HG03469 (cell line): ENCODE measurements at regions not wholly inside any gene's neighbourhood (a gene's known extent, or its start where the extent isn't known, plus 50 kb on each side); places are given as distances from the start of the nearest gene placed in this dataset.
A peak's percentile ranks its signal among the peaks of the same experiment; 100 is the strongest.
"Not testable (repeated sequence)": the region's sequence is repeated elsewhere in the genome, so short reads cannot be mapped to it uniquely, and the experiment has no call there.

Experiments
- ATAC-seq: cut with Tn5 transposase; IDR thresholded peaks from one replicate; pipeline ENCODE4 v1.9.1; 2021; ENCODE audit warnings: mild to moderate bottlenecking, moderate library complexity, moderate number of reproducible peaks; ENCODE audit not compliant: unreplicated experiment

GRCh38 chr5:124956471-124957029, 210.1 kb upstream of the ZNF608 start:
- ATAC-seq: no peak

DNA sequence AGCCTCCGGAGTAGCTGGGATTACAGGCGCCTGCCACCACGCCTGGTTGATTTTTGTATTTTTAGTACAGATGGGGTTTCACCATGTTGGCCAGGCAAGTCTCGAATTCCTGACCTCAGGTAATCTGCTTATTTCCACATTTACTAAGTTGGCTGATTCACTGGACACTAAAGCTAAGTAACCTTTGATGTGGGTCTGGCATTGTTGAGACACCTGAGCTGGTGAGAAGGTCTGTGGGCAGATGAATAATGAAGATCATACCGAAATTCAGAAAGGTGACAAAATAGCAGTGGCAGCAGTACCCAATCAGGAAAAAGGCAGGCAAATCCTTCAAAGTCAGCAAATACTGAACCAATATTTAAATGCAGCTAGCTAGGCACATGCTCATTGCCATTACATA, 210.6 kb upstream of the ZNF608 start:
- no peak for ATAC-seq

- no peak for ATAC-seq
Observed at GRCh38 chr5:124960266-124960665, 213.8 kb upstream of the ZNF608 start.

DNA sequence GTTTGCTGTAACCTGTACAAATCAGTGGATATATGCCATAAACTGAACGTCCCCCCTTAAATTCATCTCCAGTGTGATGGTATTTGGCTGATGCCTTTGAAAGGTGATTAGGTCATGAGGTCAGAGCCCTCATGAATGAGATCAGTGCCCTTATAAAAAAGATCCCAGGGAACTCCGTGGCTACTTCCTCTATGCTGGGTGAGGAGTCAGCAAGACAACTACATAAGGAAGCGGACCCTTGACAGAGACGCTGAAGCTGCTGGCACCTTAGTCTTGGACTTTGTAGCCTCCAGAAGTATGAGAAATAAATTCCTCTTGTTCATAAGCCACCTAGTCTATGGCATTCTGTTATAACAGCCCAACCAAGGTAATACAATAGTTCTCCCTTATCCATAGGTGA, 215.1 kb upstream of the ZNF608 start:
- ATAC-seq: no peak

DNA sequence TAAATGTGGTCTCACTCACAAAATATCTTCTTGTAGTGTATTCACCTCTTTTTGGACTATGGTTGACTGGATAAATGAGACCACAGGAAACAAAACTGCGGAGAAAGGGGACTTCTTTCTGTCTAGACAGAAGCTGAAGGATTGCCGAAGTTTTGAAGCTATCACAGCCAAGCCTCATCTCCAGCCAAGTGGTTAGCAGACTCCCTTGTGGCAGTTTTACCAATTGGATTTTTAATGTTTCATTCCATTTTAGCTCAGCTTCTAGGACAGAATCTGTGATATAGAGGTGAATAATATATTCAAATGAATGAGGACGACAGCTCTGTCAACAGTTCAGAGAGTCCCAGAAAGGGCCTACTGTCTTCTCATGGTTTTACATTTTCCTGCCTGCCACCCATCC, 215.7 kb upstream of the ZNF608 start:
- no peak for ATAC-seq

DNA sequence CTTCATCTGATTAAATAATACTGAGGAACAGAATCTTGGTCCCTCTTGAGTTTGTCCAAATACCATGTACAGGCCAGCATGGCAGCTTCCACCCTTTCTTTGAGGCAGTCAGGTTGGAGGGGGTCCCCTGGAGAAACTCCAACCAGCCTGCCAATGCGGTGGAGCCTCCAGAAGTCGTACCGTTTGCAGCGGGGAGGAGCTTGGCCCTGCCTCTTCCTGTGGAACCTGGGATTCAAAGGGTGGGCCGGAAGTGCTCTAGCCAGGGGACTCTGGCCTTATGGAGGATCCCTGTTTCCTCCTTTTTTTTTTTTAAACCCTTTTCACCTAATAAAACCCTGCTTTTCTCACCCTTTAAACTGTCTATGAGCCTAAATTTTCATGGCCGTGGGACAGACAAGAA, 216.3 kb upstream of the ZNF608 start:
- no peak for ATAC-seq

GRCh38 chr5:124963236-124963919, 216.9 kb upstream of the ZNF608 start:
- ATAC-seq: no peak

- not testable (repeated sequence) for ATAC-seq
Observed at GRCh38 chr5:124966741-124967140, 220.3 kb upstream of the ZNF608 start.

DNA sequence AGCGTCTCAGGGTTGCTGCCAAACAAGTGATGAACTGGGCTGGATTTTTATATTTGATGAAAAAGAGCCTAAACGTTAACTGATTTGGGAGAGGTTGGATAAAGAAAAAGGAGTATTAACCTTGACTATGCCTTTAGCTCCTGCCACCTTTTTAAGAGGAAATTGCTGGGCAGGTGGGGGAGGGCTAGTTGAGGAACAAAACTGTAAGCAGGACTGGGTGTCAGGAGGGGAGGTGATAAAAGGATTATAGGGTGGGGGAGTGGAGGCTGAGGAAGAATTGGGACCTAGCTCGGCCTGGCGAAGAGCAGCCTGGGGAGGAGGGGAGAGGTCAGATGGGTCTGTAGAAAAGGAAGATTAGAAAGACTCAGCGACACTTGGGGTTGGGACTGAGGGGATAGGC, 223.9 kb upstream of the ZNF608 start:
- not testable (repeated sequence) for ATAC-seq

DNA sequence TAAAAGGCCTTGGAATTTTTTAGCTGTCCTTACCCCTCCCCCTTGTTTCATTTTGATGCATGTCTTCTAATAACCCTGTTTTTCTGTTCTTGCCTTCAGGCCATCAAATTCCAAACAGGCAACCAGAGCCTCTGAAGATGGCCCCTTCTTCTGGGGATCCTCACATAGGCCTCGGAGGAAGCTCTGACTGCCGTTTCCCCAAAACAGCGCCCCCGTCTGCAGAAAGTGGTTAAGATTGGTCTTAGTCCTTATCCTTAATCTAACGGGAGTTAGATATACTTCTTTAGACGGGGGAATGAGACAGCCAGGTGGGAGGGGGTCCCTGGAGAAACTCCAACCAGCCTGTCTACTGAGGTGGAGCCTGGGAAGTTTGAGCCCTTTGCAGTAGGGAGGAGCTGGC, 226.3 kb upstream of the ZNF608 start:
- ATAC-seq: no peak

GRCh38 chr5:124973661-124974060, 227.2 kb upstream of the ZNF608 start:
- ATAC-seq: no peak

- no peak for ATAC-seq
Observed at GRCh38 chr5:124976086-124976485, 229.6 kb upstream of the ZNF608 start.

DNA sequence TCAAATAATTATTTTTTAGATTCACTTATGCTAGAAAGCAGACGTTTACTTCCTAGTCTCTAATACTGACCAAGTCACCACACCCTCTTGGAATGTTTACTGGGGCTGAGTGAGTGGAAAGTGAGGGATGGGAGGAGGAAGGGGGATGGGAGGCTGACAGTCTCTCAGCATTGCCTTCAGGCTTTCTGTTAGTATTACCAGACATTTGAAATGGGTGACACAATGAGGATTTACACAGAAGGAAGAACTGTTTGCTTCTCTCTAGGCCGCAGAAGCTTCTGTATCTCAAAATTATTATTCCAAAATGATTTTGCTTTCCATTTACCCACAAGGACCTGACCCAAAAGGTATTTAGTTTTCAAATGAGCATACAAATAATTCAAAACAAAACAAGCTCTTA, 232.8 kb upstream of the ZNF608 start:
- ATAC-seq: no peak

GRCh38 chr5:124980163-124980941, 233.9 kb upstream of the ZNF608 start:
- peak; percentile 93 for ATAC-seq

DNA sequence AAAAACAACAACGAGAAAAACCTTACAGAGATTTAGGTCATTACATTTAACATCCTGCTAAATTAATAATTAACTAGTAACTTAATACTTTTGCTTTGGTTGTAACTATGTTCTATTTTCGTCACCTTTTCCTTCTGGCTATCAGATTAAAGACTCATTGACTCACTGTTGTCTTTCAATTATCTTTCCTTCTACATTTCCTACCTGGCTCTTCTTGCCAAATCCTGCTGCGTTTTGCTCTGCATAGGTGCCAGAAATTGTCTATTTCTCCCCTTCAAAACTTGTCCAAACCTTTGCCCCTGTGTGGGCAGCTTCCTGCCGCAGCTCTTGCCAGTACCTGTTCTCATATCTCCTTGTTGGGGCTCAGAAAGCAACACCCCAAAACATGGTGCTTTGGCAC, 235.5 kb upstream of the ZNF608 start:
- ATAC-seq: no peak

DNA sequence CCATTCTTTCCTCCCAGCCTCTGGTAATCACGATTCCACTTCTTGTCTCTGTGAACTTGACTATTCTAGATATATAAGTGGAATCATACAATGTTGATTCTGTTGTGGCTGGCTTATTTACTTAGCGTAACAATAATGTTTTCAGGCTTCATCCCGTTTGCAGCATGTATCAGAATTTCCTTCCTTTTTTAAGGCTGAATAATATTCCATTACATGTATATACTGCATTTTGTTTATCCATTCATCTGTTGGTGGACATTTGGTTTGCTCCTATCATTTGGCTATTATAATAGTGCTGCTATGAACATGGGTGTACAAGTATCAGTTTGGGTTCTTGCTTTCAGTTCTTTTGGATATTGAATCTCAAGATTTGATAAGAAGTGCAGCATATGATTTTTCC, 239.7 kb upstream of the ZNF608 start:
- ATAC-seq: no peak

- ATAC-seq: no peak
Observed at GRCh38 chr5:124986667-124987066, 240.2 kb upstream of the ZNF608 start.

DNA sequence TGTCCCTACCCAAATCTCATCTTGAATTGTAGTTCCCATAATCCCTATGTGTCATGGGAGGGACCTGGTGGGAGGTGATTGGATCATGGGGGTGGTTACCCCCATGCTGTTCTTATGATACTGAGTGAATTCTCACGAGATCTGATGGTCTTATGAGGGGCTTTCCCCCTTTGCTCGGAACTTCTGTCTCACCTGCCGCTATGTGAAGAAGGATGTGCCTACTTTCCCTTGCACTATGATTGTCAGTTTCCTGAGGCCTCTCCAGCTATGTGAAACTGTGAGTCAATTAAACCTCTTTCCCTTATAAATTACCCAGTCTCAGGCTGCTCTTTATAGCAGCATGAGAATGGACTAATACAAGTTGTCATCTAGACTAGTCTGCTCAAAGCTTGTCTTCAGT, 241.3 kb upstream of the ZNF608 start:
- not testable (repeated sequence) for ATAC-seq

- no peak for ATAC-seq
Observed at GRCh38 chr5:124990723-124991122, 244.3 kb upstream of the ZNF608 start.

- ATAC-seq: no peak
Observed at GRCh38 chr5:124995421-124995820, 249.0 kb upstream of the ZNF608 start.

- ATAC-seq: no peak
Observed at GRCh38 chr5:124996023-124996763, 249.8 kb upstream of the ZNF608 start.

- no peak for ATAC-seq
Observed at GRCh38 chr5:124996764-124997077, 250.3 kb upstream of the ZNF608 start.
